Small intestine (tissue), 7 donors: ENCODE measurements at regions not wholly inside any gene's neighbourhood (a gene's known extent, or its start where the extent isn't known, plus 50 kb on each side); places are given as distances from the start of the nearest gene placed in this dataset.
"Not testable (repeated sequence)": the region's sequence is repeated elsewhere in the genome, so short reads cannot be mapped to it uniquely, and the experiment has no call there.

Source experiments
- DNase-seq, 2 donors: peaks; one replicate each; pipeline versions ENCODE4 v3.0.0 to v3.0.0-alpha.2; 2013
- FAIRE-seq: peaks from 2 replicates; lab custom pipeline; 2012; peaks lifted over from hg19 to GRCh38; lab: Jason Lieb, UNC
- H3K27ac ChIP-seq, 3 donors: one replicate each; pipeline ENCODE4 v1.5.1; 2013; ENCODE audit warnings: low read length in 2 of 3, mild to moderate bottlenecking in 2 of 3, control low read depth in 1 of 3, inconsistent platforms in 1 of 3, low read depth in 1 of 3, moderate library complexity in 1 of 3
- H3K27me3 ChIP-seq, 3 donors: one replicate each; pipeline ENCODE4 v1.6.1; 2013; ENCODE audit warnings: low read length in 3 of 3, inconsistent platforms in 1 of 3; ENCODE audit not compliant: control insufficient read depth in 3 of 3, insufficient read depth in 3 of 3
- H3K36me3 ChIP-seq, 3 donors: one replicate each; pipeline ENCODE4 v1.6.1; 2013; ENCODE audit warnings: low read length in 3 of 3, inconsistent platforms in 1 of 3, low read depth in 1 of 3, mild to moderate bottlenecking in 1 of 3, moderate library complexity in 1 of 3; ENCODE audit not compliant: control insufficient read depth in 3 of 3, insufficient read depth in 2 of 3
- H3K4me1 ChIP-seq, 3 donors: one replicate each; pipeline ENCODE4 v1.6.1; 2013; ENCODE audit warnings: low read length in 2 of 3, inconsistent platforms in 1 of 3, low read depth in 1 of 3, mild to moderate bottlenecking in 1 of 3, moderate library complexity in 1 of 3; ENCODE audit not compliant: control insufficient read depth in 3 of 3, insufficient read depth in 2 of 3
- H3K4me3 ChIP-seq, 3 donors: one replicate each; pipeline ENCODE4 v1.5.1; 2013; ENCODE audit warnings: low read length in 3 of 3, control low read depth in 1 of 3, inconsistent platforms in 1 of 3, low read depth in 1 of 3, mild to moderate bottlenecking in 1 of 3, moderate library complexity in 1 of 3
- H3K9me3 ChIP-seq, 2 donors: one replicate each; pipeline ENCODE4 v1.6.1; 2013; ENCODE audit warnings: low read depth in 1 of 2, low read length in 1 of 2; ENCODE audit not compliant: control insufficient read depth in 2 of 2, insufficient read depth in 1 of 2
- WGBS, 3 donors: extraction: QIAGEN DNeasy Blood & Tissue Kit; methylation state at CpG; one replicate each; pipeline ENCODE4 v1.1.7; 2013; 5-methylcytosine and 5-hydroxymethylcytosine counted together
- donor health status: healthy with polysubstance abuse.
- donor health status: control.
- donor health status: control.
- donor health status: Bipolar disorder and iron deficiency.
- donor health status: healthy.

GRCh38 chr6:134662077-134662700 is 287.7 kb downstream of the ALDH8A1 start:
- FAIRE-seq: no peak
- H3K27ac ChIP-seq: no peak overlapping the region
- H3K36me3 ChIP-seq: no peaks in the 10 kb centered on the region
- DNase-seq: no peak
- H3K4me1 ChIP-seq: no peaks in the 10 kb centered on the region
- H3K9me3 ChIP-seq: no peaks in the 10 kb centered on the region
- no peak overlapping the region for H3K4me3 ChIP-seq
- H3K27me3 ChIP-seq: no peaks in the 10 kb centered on the region

DNA sequence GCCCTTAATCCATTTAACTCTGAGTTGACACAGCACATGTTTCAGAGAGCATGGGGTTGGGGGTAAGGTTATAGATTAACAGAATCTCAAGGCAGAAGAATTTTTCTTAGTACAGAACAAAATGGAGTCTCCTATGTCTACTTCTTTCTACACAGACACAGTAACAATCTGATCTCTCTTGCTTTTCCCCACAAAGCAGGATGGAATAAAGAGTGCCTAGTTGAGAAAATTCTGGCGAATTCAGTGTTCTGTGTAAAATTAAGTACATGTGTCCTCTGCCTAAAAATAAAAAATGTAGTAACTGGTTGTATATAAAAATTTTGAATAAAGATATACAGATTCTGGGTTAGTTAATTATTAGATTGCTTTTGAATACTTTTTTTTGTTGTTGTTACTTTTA is 290.0 kb downstream of the ALDH8A1 start:
- not testable (repeated sequence) for H3K9me3 ChIP-seq, DNase-seq, H3K4me1 ChIP-seq, H3K27ac ChIP-seq, H3K27me3 ChIP-seq, H3K36me3 ChIP-seq, FAIRE-seq, H3K4me3 ChIP-seq
- 80 to 94% (median 80%) methylated on average over 1 of the region's 1 CpG for WGBS, 3 donors

DNA sequence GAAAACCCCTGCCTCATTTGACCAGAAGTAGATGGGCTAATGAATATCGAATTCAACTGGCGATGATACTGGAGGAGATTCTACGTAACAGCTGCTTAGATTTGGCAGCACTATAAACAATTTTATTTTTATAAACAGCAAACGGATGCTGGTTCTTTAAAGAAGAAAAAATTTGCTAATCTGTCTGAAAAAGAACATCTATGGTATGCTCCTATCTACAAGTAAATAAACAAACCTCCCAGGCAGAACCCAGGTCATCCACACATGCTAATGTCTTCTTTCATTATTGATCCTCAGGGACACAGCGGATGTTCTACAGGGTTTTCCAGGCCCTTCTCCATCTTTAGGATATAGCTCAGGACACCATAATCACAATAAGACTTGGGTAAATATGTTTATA is 291.3 kb downstream of the ALDH8A1 start:
- WGBS, 3 donors: 70 to 89% (median 88%) methylated on average over 5 of the region's 5 CpGs
- H3K27me3 ChIP-seq: no peaks in the 10 kb centered on the region
- no peaks in the 10 kb centered on the region for H3K9me3 ChIP-seq
- FAIRE-seq (no peak), DNase-seq (no peak)
- H3K4me1 ChIP-seq: no peaks in the 10 kb centered on the region
- no peak overlapping the region for H3K27ac ChIP-seq
- no peak overlapping the region for H3K4me3 ChIP-seq
- H3K36me3 ChIP-seq: no peaks in the 10 kb centered on the region

GRCh38 chr6:134657751-134658527 is 292.0 kb downstream of the ALDH8A1 start:
- Histone ChIP-seq H3K36me3 (no peaks in the 10 kb centered on the region), H3K4me1 (no peaks in the 10 kb centered on the region), H3K27ac (no peak overlapping the region), H3K27me3 (no peaks in the 10 kb centered on the region), H3K9me3 (no peaks in the 10 kb centered on the region), H3K4me3 (no peak overlapping the region)
- WGBS, 3 donors: 66 to 72% (median 71%) methylated on average over 3 of the region's 3 CpGs
- FAIRE-seq (no peak), DNase-seq (no peak)

DNA sequence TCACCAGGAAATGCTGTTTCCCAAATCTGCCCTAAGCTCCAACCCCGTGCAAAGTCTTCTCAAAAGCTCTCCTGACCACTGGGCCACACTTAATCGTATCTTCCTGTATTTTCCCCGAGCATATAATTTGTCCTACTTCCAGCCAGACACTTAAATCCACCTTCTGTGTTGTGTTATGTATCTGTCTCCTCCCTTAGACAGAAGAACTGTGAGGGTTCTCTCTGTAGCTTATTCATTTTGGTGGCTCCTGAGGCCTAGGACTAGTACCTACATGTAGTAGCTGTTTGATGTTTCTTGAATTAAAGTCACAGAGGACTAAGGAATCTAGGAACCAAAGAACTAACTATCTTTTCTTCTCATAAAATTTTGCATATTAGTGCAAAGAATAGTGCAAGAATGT is 292.6 kb downstream of the ALDH8A1 start:
- H3K27me3 ChIP-seq: no peaks in the 10 kb centered on the region
- H3K4me1 ChIP-seq: no peaks in the 10 kb centered on the region
- no peak overlapping the region for H3K27ac ChIP-seq
- DNase-seq (no peak), FAIRE-seq (no peak)
- WGBS, 3 donors: 91 to 94% (median 93%) methylated on average over 3 of the region's 3 CpGs
- H3K4me3 ChIP-seq: no peak overlapping the region
- no peaks in the 10 kb centered on the region for H3K9me3 ChIP-seq
- no peaks in the 10 kb centered on the region for H3K36me3 ChIP-seq

GRCh38 chr6:134654751-134655150 is 295.1 kb downstream of the ALDH8A1 start:
- Histone ChIP-seq H3K4me1 (no peaks in the 10 kb centered on the region), H3K36me3 (no peaks in the 10 kb centered on the region), H3K27ac (no peak overlapping the region), H3K27me3 (no peaks in the 10 kb centered on the region), H3K4me3 (no peak overlapping the region), H3K9me3 (no peaks in the 10 kb centered on the region)
- no peak for DNase-seq
- FAIRE-seq: no peak

DNA sequence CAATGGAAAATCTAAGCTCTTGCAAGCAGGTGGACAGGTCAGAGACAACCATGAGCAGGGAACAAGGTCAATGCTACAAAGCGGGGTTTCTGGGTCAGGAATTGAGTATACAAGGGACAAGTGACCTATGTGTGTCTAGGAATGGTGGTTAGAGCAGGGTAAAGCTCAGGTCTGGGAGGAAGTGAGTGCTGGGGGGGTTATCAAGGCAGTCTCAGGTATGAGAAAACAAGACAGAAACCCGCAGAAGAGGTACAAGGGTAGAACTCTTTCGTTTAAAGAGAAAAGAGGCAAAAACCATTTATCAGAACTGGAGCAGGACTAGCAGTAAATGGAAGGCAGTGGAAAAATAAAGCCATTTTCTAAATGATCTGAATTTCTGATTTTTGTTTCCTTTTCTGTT is 298.4 kb downstream of the ALDH8A1 start:
- DNase-seq: no peak
- FAIRE-seq: no peak
- H3K27me3 ChIP-seq: no peaks in the 10 kb centered on the region
- H3K36me3 ChIP-seq: no peaks in the 10 kb centered on the region
- no peak overlapping the region for H3K27ac ChIP-seq
- H3K4me1 ChIP-seq: no peaks in the 10 kb centered on the region
- 77 to 83% (median 83%) methylated on average over 3 of the region's 3 CpGs for WGBS, 3 donors
- no peak overlapping the region for H3K4me3 ChIP-seq
- H3K9me3 ChIP-seq: no peaks in the 10 kb centered on the region

DNA sequence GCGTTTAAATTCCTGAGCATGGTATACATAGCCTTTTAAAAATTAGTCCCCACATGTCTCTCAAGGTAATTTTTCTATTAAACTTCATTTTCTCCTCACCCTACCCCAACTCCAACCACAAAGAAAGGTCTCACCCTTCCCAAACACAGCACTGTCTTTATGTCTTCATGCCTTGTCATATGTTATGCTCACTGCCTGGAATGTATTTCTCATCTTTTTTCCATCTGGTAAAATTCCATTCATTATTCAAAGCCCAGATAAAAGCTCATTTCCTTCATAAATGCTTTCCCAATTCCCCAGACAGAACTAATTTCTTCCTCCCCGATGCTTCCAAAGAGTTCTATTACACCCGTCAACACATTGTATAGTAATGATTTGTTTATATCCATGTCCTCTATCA is 302.0 kb downstream of the ALDH8A1 start:
- 84 to 95% (median 92%) methylated on average over 3 of the region's 3 CpGs for WGBS, 3 donors
- DNase-seq (no peak), FAIRE-seq (no peak)
- H3K4me1 ChIP-seq: peaks cover 0 to 4% (median 4%) of the 10 kb centered on the region in 3 donors
- no peak overlapping the region for H3K4me3 ChIP-seq
- no peaks in the 10 kb centered on the region for H3K27me3 ChIP-seq
- no peaks in the 10 kb centered on the region for H3K36me3 ChIP-seq
- no peaks in the 10 kb centered on the region for H3K9me3 ChIP-seq
- no peak overlapping the region for H3K27ac ChIP-seq
